ENCODE measurements at regions not wholly inside any gene's neighbourhood (a gene's known extent, or its start where the extent isn't known, plus 50 kb on each side); places are given as distances from the start of the nearest gene placed in this dataset.

DNA sequence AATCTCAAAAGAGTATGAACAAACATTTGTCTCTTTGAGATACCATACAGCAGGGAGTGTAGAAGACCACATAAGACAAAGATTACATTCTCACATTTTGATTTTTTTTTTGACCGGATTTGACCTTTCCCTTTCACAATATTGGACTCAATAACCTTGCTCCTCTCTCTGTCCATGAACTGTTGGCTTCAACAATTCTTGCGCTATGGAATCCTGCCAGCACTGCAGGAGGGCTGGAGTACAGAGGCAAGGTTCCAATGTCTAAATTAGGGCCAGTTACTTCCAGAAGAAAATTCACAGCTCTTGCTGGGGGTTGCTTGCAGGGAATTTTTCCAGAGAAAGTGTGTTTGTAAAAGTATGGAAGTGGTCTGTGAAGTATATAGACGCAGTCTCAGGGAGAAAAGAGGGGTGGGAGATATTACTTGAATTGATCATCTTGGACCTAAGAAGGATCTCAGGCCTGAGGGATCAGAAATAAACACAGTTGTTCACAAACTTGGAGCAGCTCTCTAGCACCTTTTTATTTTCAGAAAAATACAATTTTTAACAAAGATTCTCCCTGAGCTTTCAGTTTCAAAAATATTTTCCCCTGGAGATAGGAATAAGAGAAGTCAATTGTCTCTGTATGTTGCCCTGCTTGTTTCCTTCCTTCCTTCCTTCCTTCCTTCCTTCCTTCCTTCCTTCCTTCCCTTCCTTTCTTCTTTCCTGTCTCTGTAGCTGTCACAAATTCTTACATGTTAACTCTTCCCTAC lies 765.9 kb downstream of the BCKDHB start:
- FAIRE-seq (no peak), ATAC-seq (no peak), DNase-seq (ENCODE audit: low read depth, low spot score) (no peak)
- TF ChIP-seq RUNX3 (IDR thresholded peaks at IDR 0.05; ENCODE audit: low read length) (no peak), SREBF2 (IDR thresholded peaks at IDR 0.05; ENCODE audit: low read length) (no peak), SIX5 (IDR thresholded peaks at IDR 0.05; ENCODE audit: low read depth, low read length, severe bottlenecking) (no peak), LARP7 (IDR thresholded peaks at IDR 0.05) (no peak), IRF4 (IDR thresholded peaks at IDR 0.05; ENCODE audit: low read depth, low read length) (no peak), MEF2A (IDR thresholded peaks at IDR 0.05; ENCODE audit: insufficient read depth, low read depth, low read length) (no peak), CREM (IDR thresholded peaks at IDR 0.05; ENCODE audit: low read depth) (no peak)
- TF ChIP-seq, protein P1, sequence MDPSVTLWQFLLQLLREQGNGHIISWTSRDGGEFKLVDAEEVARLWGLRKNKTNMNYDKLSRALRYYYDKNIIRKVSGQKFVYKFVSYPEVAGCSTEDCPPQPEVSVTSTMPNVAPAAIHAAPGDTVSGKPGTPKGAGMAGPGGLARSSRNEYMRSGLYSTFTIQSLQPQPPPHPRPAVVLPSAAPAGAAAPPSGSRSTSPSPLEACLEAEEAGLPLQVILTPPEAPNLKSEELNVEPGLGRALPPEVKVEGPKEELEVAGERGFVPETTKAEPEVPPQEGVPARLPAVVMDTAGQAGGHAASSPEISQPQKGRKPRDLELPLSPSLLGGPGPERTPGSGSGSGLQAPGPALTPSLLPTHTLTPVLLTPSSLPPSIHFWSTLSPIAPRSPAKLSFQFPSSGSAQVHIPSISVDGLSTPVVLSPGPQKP (IDR thresholded peaks at IDR 0.05; ENCODE audit: low read depth, low read length), result no peak
- TF ChIP-seq, protein P2, sequence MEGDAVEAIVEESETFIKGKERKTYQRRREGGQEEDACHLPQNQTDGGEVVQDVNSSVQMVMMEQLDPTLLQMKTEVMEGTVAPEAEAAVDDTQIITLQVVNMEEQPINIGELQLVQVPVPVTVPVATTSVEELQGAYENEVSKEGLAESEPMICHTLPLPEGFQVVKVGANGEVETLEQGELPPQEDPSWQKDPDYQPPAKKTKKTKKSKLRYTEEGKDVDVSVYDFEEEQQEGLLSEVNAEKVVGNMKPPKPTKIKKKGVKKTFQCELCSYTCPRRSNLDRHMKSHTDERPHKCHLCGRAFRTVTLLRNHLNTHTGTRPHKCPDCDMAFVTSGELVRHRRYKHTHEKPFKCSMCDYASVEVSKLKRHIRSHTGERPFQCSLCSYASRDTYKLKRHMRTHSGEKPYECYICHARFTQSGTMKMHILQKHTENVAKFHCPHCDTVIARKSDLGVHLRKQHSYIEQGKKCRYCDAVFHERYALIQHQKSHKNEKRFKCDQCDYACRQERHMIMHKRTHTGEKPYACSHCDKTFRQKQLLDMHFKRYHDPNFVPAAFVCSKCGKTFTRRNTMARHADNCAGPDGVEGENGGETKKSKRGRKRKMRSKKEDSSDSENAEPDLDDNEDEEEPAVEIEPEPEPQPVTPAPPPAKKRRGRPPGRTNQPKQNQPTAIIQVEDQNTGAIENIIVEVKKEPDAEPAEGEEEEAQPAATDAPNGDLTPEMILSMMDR (IDR thresholded peaks at IDR 0.05 in 2 of 3, conservative IDR thresholded peaks at IDR 0.05 in 1 of 3; ENCODE audit: control insufficient read depth in 2 of 3, extremely low read depth in 1 of 3, insufficient read depth in 1 of 3, low read depth in 3 of 3, low read length in 3 of 3), result no peak
- TF ChIP-seq, protein P3, sequence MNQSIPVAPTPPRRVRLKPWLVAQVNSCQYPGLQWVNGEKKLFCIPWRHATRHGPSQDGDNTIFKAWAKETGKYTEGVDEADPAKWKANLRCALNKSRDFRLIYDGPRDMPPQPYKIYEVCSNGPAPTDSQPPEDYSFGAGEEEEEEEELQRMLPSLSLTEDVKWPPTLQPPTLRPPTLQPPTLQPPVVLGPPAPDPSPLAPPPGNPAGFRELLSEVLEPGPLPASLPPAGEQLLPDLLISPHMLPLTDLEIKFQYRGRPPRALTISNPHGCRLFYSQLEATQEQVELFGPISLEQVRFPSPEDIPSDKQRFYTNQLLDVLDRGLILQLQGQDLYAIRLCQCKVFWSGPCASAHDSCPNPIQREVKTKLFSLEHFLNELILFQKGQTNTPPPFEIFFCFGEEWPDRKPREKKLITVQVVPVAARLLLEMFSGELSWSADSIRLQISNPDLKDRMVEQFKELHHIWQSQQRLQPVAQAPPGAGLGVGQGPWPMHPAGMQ (IDR thresholded peaks at IDR 0.05; ENCODE audit: borderline replicate concordance), result no peak
- TF ChIP-seq, protein P4, sequence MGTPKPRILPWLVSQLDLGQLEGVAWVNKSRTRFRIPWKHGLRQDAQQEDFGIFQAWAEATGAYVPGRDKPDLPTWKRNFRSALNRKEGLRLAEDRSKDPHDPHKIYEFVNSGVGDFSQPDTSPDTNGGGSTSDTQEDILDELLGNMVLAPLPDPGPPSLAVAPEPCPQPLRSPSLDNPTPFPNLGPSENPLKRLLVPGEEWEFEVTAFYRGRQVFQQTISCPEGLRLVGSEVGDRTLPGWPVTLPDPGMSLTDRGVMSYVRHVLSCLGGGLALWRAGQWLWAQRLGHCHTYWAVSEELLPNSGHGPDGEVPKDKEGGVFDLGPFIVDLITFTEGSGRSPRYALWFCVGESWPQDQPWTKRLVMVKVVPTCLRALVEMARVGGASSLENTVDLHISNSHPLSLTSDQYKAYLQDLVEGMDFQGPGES (IDR thresholded peaks at IDR 0.05), result no peak
- TF ChIP-seq, protein P5, sequence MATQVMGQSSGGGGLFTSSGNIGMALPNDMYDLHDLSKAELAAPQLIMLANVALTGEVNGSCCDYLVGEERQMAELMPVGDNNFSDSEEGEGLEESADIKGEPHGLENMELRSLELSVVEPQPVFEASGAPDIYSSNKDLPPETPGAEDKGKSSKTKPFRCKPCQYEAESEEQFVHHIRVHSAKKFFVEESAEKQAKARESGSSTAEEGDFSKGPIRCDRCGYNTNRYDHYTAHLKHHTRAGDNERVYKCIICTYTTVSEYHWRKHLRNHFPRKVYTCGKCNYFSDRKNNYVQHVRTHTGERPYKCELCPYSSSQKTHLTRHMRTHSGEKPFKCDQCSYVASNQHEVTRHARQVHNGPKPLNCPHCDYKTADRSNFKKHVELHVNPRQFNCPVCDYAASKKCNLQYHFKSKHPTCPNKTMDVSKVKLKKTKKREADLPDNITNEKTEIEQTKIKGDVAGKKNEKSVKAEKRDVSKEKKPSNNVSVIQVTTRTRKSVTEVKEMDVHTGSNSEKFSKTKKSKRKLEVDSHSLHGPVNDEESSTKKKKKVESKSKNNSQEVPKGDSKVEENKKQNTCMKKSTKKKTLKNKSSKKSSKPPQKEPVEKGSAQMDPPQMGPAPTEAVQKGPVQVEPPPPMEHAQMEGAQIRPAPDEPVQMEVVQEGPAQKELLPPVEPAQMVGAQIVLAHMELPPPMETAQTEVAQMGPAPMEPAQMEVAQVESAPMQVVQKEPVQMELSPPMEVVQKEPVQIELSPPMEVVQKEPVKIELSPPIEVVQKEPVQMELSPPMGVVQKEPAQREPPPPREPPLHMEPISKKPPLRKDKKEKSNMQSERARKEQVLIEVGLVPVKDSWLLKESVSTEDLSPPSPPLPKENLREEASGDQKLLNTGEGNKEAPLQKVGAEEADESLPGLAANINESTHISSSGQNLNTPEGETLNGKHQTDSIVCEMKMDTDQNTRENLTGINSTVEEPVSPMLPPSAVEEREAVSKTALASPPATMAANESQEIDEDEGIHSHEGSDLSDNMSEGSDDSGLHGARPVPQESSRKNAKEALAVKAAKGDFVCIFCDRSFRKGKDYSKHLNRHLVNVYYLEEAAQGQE (IDR thresholded peaks at IDR 0.05; ENCODE audit: low read depth, low read length), result no peak
- CTCF ChIA-PET, result no interaction called here
- Histone ChIP-seq H2AFZ (ENCODE audit: control insufficient read depth, low read depth, low read length) (no peak overlapping the region), H3K79me2 (ENCODE audit: control insufficient read depth, insufficient read depth, low read length) (no peaks in the 10 kb centered on the region), H3K4me2 (ENCODE audit: control insufficient read depth, insufficient read depth) (no peak overlapping the region), H3K27ac (ENCODE audit: control insufficient read depth, insufficient read depth) (no peak overlapping the region), H3K9ac (ENCODE audit: control insufficient read depth, insufficient read depth, low read length) (no peak overlapping the region), H3K36me3 (ENCODE audit: control insufficient read depth in 2 of 2, insufficient read depth in 2 of 2, low read length in 1 of 2) (no peaks in the 10 kb centered on the region), H3K4me1 (ENCODE audit: control insufficient read depth, insufficient read depth, low read length) (no peaks in the 10 kb centered on the region), H4K20me1 (ENCODE audit: control insufficient read depth, insufficient read depth) (no peaks in the 10 kb centered on the region), H3K9me3 (replicated peaks; ENCODE audit: control insufficient read depth, insufficient read depth, low read length) (no peaks in the 10 kb centered on the region), H3K4me3 (no peak overlapping the region), H3K27me3 (replicated peaks in 1 of 2; ENCODE audit: control insufficient read depth in 2 of 2, insufficient read depth in 2 of 2, low read length in 1 of 2) (no peaks in the 10 kb centered on the region)
- intact Hi-C loops (cut with micrococcal nuclease; ENCODE audit: unreplicated experiment) (no loop called here), in situ Hi-C loops (cut with MboI) (no loop called here)
- 20% methylated on average over 3 of the region's 3 CpGs for WGBS (ENCODE audit: insufficient coverage, insufficient replicate concordance, low lambda C conversion rate, missing lambda C conversion rate)
- SMC1A ChIA-PET (ENCODE audit: uncharacterized antibody, unreplicated experiment), result interaction anchor here (0.9 kb wide), 1 partner anchor 12 kb away, joined by 3 read pairs; no protein-coding TSS in a partner anchor
- POLR2A ChIA-PET, result interaction anchor here (0.6 kb wide), 1 partner anchor 162 kb away, joined by 3 read pairs; no protein-coding TSS in a partner anchor
- RAD21 ChIA-PET (ENCODE audit: unreplicated experiment), result no interaction called here
- no TSS peak for BruUV-seq (replicated peaks)
